Keratinocyte (primary cell): ENCODE measurements at regions not wholly inside any gene's neighbourhood (a gene's known extent, or its start where the extent isn't known, plus 50 kb on each side); places are given as distances from the start of the nearest gene placed in this dataset.

Experiments
- DNase-seq: peaks from one replicate; pipeline ENCODE4 v3.0.0-alpha.2; 2011; ENCODE audit warnings: low read depth, missing footprints, low spot score
- FAIRE-seq: peaks from 2 replicates; lab custom pipeline; 2011; peaks lifted over from hg19 to GRCh38; lab: Jason Lieb, UNC
- H2AFZ ChIP-seq: 2 replicates; pipeline ENCODE4 v1.6.0; 2012; ENCODE audit warnings: low read length, control low read depth, inconsistent platforms; ENCODE audit not compliant: control insufficient read depth
- H3K27ac ChIP-seq: 2 replicates; pipeline ENCODE4 v1.5.1; 2011; ENCODE audit warnings: low read length; ENCODE audit not compliant: control insufficient read depth, insufficient read depth
- H3K27me3 ChIP-seq: 3 replicates; pipeline ENCODE4 v1.6.0; 2011; ENCODE audit warnings: low read length; ENCODE audit not compliant: control insufficient read depth, insufficient read depth; ENCODE audit errors: extremely low read depth
- H3K36me3 ChIP-seq, 2 experiments: 2 replicates in 1 of 2; 3 replicates in 1 of 2; pipeline ENCODE4 v1.5.1; 2011; ENCODE audit warnings: low read length in 2 of 2, mild to moderate bottlenecking in 1 of 2; ENCODE audit not compliant: control insufficient read depth in 2 of 2, insufficient read depth in 2 of 2; ENCODE audit errors: extremely low read depth in 1 of 2
- H3K4me1 ChIP-seq: 3 replicates; pipeline ENCODE4 v1.5.1; 2011; ENCODE audit warnings: low read length; ENCODE audit not compliant: control insufficient read depth, insufficient read depth; ENCODE audit errors: extremely low read depth
- H3K4me2 ChIP-seq: 3 replicates; pipeline ENCODE4 v1.6.0; 2011; ENCODE audit warnings: low read depth, low read length; ENCODE audit not compliant: control insufficient read depth, insufficient read depth; ENCODE audit errors: extremely low read depth
- H3K4me3 ChIP-seq, 3 experiments: fragments of 200-600 bp in 1 of 3; sonication (generic) in 1 of 3; 2 replicates in 2 of 3; 3 replicates in 1 of 3; pipeline ENCODE4 v1.5.1; 2011 to 2016; ENCODE audit warnings: low read length in 3 of 3, mild to moderate bottlenecking in 3 of 3, control low read depth in 2 of 3, inconsistent platforms in 1 of 3, low read depth in 1 of 3, mixed read lengths in 1 of 3, mixed run types in 1 of 3, moderate library complexity in 1 of 3; ENCODE audit not compliant: control insufficient read depth in 2 of 3, insufficient read depth in 2 of 3; ENCODE audit errors: extremely low read depth in 1 of 3
- H3K79me2 ChIP-seq: 2 replicates; pipeline ENCODE4 v1.6.0; 2012; ENCODE audit warnings: low read length; ENCODE audit not compliant: control insufficient read depth, insufficient read depth
- H3K9ac ChIP-seq: 3 replicates; pipeline ENCODE4 v1.6.0; 2011; ENCODE audit warnings: low read length; ENCODE audit not compliant: control insufficient read depth, insufficient read depth; ENCODE audit errors: extremely low read depth
- H3K9me1 ChIP-seq: 3 replicates; pipeline ENCODE4 v1.6.0; 2011; ENCODE audit warnings: low read length; ENCODE audit not compliant: control insufficient read depth, insufficient read depth; ENCODE audit errors: extremely low read depth
- H3K9me3 ChIP-seq: 2 replicates; pipeline ENCODE4 v1.5.1; 2012; ENCODE audit warnings: low read depth, low read length; ENCODE audit not compliant: control insufficient read depth
- H4K20me1 ChIP-seq: 3 replicates; pipeline ENCODE4 v1.6.0; 2011; ENCODE audit warnings: low read length; ENCODE audit not compliant: control insufficient read depth, insufficient read depth; ENCODE audit errors: extremely low read depth
- EZH2 ChIP-seq: IDR thresholded peaks from one replicate; pipeline ENCODE4 v1.6.1; 2012; ENCODE audit warnings: inconsistent platforms, mild to moderate bottlenecking, low read length, moderate library complexity
- dilution Hi-C: fragments of 300-500 bp; cut with MboI; formaldehyde crosslinking; loops from one replicate; pipeline ENCODE4 v1.7.0; 2020; ENCODE audit warnings: low sequenced_read_pairs; ENCODE audit not compliant: extremely low pct_ligation_motif_present
- TF ChIP-seq, protein P1 (sequence below), 3 experiments: IDR thresholded peaks in 1 of 3; conservative IDR thresholded peaks in 1 of 3; optimal IDR thresholded peaks in 1 of 3; 2 replicates in 2 of 3; 3 replicates in 1 of 3; pipeline versions ENCODE3 to v1.5.1; 2011; ENCODE audit warnings: low read length in 3 of 3, mild to moderate bottlenecking in 3 of 3, moderate library complexity in 2 of 3, control low read depth in 1 of 3, inconsistent platforms in 1 of 3; ENCODE audit not compliant: insufficient read depth in 2 of 3; ENCODE audit errors: extremely low read depth in 1 of 3

GRCh38 chr2:114139542-114139941, 249.7 kb downstream of the ACTR3 start:
- H2AFZ ChIP-seq: no peak overlapping the region
- H3K9ac ChIP-seq: no peak overlapping the region
- H3K36me3 ChIP-seq: no peaks in the 10 kb centered on the region
- no peak for DNase-seq
- H3K9me1 ChIP-seq: no peaks in the 10 kb centered on the region
- dilution Hi-C loops: no loop called here
- H3K4me2 ChIP-seq: no peak overlapping the region
- no peak overlapping the region for H3K4me3 ChIP-seq
- H3K79me2 ChIP-seq: no peaks in the 10 kb centered on the region
- no peaks in the 10 kb centered on the region for H3K27me3 ChIP-seq
- TF ChIP-seq, protein P1, sequence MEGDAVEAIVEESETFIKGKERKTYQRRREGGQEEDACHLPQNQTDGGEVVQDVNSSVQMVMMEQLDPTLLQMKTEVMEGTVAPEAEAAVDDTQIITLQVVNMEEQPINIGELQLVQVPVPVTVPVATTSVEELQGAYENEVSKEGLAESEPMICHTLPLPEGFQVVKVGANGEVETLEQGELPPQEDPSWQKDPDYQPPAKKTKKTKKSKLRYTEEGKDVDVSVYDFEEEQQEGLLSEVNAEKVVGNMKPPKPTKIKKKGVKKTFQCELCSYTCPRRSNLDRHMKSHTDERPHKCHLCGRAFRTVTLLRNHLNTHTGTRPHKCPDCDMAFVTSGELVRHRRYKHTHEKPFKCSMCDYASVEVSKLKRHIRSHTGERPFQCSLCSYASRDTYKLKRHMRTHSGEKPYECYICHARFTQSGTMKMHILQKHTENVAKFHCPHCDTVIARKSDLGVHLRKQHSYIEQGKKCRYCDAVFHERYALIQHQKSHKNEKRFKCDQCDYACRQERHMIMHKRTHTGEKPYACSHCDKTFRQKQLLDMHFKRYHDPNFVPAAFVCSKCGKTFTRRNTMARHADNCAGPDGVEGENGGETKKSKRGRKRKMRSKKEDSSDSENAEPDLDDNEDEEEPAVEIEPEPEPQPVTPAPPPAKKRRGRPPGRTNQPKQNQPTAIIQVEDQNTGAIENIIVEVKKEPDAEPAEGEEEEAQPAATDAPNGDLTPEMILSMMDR (optimal IDR thresholded peaks at IDR 0.05 in 1 of 3, IDR thresholded peaks at IDR 0.05 in 1 of 3, conservative IDR thresholded peaks at IDR 0.05 in 1 of 3; ENCODE audit: extremely low read depth in 1 of 3, insufficient read depth in 2 of 3, low read length in 3 of 3): no peak
- TF ChIP-seq EZH2: no peak
- H3K27ac ChIP-seq: no peak overlapping the region
- no peak for FAIRE-seq
- no peaks in the 10 kb centered on the region for H3K4me1 ChIP-seq
- no peaks in the 10 kb centered on the region for H4K20me1 ChIP-seq
- H3K9me3 ChIP-seq: no peaks in the 10 kb centered on the region

- TF ChIP-seq, protein P1 (optimal IDR thresholded peaks at IDR 0.05 in 1 of 3, IDR thresholded peaks at IDR 0.05 in 1 of 3, conservative IDR thresholded peaks at IDR 0.05 in 1 of 3; ENCODE audit: extremely low read depth in 1 of 3, insufficient read depth in 2 of 3, low read length in 3 of 3): no peak
- no peak for TF ChIP-seq EZH2
- Histone ChIP-seq H3K79me2 (no peaks in the 10 kb centered on the region), H3K9me1 (no peaks in the 10 kb centered on the region), H3K4me1 (no peaks in the 10 kb centered on the region), H3K36me3 (no peaks in the 10 kb centered on the region), H2AFZ (no peak overlapping the region), H3K9ac (no peak overlapping the region), H3K4me3 (no peak overlapping the region), H3K9me3 (no peaks in the 10 kb centered on the region), H3K27ac (no peak overlapping the region), H3K27me3 (no peaks in the 10 kb centered on the region), H3K4me2 (no peak overlapping the region), H4K20me1 (no peaks in the 10 kb centered on the region)
- dilution Hi-C loops: no loop called here
- FAIRE-seq (no peak), DNase-seq (no peak)
These were observed 266.6 kb downstream of the ACTR3 start for GRCh38 chr2:114156366-114157056.
